ENCODE measurements at regions not wholly inside any gene's neighbourhood (a gene's known extent, or its start where the extent isn't known, plus 50 kb on each side); places are given as distances from the start of the nearest gene placed in this dataset.

DNA sequence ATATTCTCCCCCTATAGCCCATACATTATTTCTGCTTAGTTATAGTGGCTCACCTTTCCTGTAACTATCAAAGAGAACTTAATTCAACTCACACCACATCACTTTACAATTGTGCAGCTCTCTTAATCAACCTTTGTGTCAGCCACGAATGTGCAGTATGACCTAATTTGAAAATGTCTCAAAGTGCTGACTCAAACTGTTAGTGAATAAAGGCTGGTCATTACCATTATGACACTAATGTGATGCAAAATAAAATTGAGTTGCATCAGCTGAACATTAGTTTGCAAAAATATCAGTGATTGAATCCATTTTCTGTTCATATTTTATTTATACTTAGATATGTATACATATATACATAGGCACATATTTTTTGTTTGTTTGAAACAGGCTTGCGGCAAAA, 251.8 kb downstream of the MEIS1 start:
- no peak for TF ChIP-seq FOXM1 (IDR thresholded peaks at IDR 0.05; ENCODE audit: borderline replicate concordance)
- TF ChIP-seq ARNT (IDR thresholded peaks at IDR 0.05): no peak
- no peak for TF ChIP-seq PKNOX1 (IDR thresholded peaks at IDR 0.05)
- no peak for TF ChIP-seq TARDBP (IDR thresholded peaks at IDR 0.05)
- TF ChIP-seq SP1 (IDR thresholded peaks at IDR 0.05): no peak
- no peak for TF ChIP-seq CTBP1 (IDR thresholded peaks at IDR 0.05; ENCODE audit: borderline replicate concordance)
- TF ChIP-seq L3MBTL2 (conservative IDR thresholded peaks at IDR 0.05): no peak
- no peak for TF ChIP-seq ELF4 (IDR thresholded peaks at IDR 0.05)
- ChIA-PET CTCF (no interaction called here), POLR2A (no interaction called here)
- no peak for DNase-seq (ENCODE audit: extremely low spot score)

DNA sequence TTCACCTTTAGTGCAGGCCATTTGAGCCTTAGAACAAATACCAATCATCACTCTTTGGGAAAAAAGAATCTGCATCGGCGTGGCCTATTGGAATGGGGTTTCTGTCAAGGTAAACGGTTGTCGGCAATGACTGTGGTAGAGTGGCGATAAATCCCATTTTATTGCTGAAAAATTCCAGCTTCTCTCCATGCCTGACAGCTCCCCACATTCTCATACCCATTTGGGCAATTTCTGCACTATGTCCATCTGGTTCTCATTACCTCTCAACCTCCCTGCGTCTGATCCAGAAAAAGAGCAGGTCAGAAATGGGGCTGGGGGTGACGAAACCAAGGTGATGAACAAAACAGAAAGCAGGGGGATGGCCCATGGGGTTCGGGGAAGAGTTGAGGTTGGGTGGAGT, 254.0 kb downstream of the MEIS1 start:
- no peak for TF ChIP-seq ELF4 (IDR thresholded peaks at IDR 0.05)
- no peak for TF ChIP-seq PKNOX1 (IDR thresholded peaks at IDR 0.05)
- no peak for TF ChIP-seq L3MBTL2 (conservative IDR thresholded peaks at IDR 0.05)
- TF ChIP-seq ARNT (IDR thresholded peaks at IDR 0.05): no peak
- no peak for TF ChIP-seq ZNF384 (IDR thresholded peaks at IDR 0.05)
- TF ChIP-seq FOXM1 (IDR thresholded peaks at IDR 0.05; ENCODE audit: borderline replicate concordance): no peak
- no peak for TF ChIP-seq HDGF (IDR thresholded peaks at IDR 0.05; ENCODE audit: borderline replicate concordance)
- TF ChIP-seq CTBP1 (IDR thresholded peaks at IDR 0.05; ENCODE audit: borderline replicate concordance): no peak
- TF ChIP-seq NFRKB (IDR thresholded peaks at IDR 0.05): no peak
- ChIA-PET POLR2A (no interaction called here), CTCF (no interaction called here)
- DNase-seq (ENCODE audit: extremely low spot score): no peak

DNA sequence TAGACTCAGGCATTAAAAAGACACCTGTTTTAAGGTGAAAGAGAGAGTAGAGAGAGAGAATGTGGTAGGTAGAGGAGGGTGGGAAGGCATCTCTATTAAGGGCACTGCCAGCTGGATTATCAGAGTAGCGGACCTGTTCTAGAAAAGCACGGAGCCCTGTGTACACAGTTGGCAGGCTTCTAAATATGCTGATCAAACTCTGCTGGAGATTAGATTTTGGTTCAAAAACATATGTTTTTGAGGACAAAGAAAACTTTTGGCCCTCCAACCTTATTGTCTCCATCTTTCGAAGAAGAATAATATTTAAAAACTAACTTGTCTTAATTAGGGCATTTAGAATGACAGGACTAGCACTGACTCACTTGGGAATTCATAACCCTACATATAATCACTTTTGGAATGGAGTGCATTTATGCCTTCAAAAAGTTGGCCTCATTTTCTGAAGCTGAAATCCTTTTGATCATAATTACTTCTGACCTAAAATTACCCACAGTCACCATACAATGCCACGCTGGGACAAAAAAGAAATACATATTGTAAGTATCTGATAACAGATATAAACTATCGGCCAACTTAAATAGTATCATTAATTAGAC, 254.6 kb downstream of the MEIS1 start:
- ChIA-PET POLR2A (no interaction called here), CTCF (no interaction called here)
- no peak for DNase-seq (ENCODE audit: extremely low spot score)
- TF ChIP-seq SP1 (IDR thresholded peaks at IDR 0.05) (no peak), LEF1 (IDR thresholded peaks at IDR 0.05; ENCODE audit: borderline replicate concordance) (no peak), TARDBP (IDR thresholded peaks at IDR 0.05) (no peak), ELF4 (IDR thresholded peaks at IDR 0.05) (no peak), BHLHE40 (IDR thresholded peaks at IDR 0.05; ENCODE audit: borderline replicate concordance) (no peak), L3MBTL2 (conservative IDR thresholded peaks at IDR 0.05) (no peak), NFRKB (IDR thresholded peaks at IDR 0.05) (no peak), PKNOX1 (IDR thresholded peaks at IDR 0.05) (no peak), SUZ12 (IDR thresholded peaks at IDR 0.05) (no peak), ZNF384 (IDR thresholded peaks at IDR 0.05) (no peak), HDGF (IDR thresholded peaks at IDR 0.05; ENCODE audit: borderline replicate concordance) (no peak), ARNT (IDR thresholded peaks at IDR 0.05) (no peak), CTBP1 (IDR thresholded peaks at IDR 0.05; ENCODE audit: borderline replicate concordance) (no peak), FOXA1 (IDR thresholded peaks at IDR 0.05) (no peak), FOXM1 (IDR thresholded peaks at IDR 0.05; ENCODE audit: borderline replicate concordance) (no peak), FOXK2 (IDR thresholded peaks at IDR 0.05) (no peak)

- POLR2A ChIA-PET: no interaction called here
- TF ChIP-seq LEF1 (IDR thresholded peaks at IDR 0.05; ENCODE audit: borderline replicate concordance) (no peak), TARDBP (IDR thresholded peaks at IDR 0.05) (no peak), HDGF (IDR thresholded peaks at IDR 0.05; ENCODE audit: borderline replicate concordance) (no peak), CTBP1 (IDR thresholded peaks at IDR 0.05; ENCODE audit: borderline replicate concordance) (no peak), BHLHE40 (IDR thresholded peaks at IDR 0.05; ENCODE audit: borderline replicate concordance) (no peak), ELF4 (IDR thresholded peaks at IDR 0.05) (no peak), ARNT (IDR thresholded peaks at IDR 0.05) (no peak), SP1 (IDR thresholded peaks at IDR 0.05) (no peak), NFRKB (IDR thresholded peaks at IDR 0.05) (no peak), PKNOX1 (IDR thresholded peaks at IDR 0.05) (no peak), FOXM1 (IDR thresholded peaks at IDR 0.05; ENCODE audit: borderline replicate concordance) (no peak), FOXK2 (IDR thresholded peaks at IDR 0.05) (no peak), L3MBTL2 (conservative IDR thresholded peaks at IDR 0.05) (no peak), FOXA1 (IDR thresholded peaks at IDR 0.05) (no peak)
- DNase-seq (ENCODE audit: extremely low spot score): no peak
- CTCF ChIA-PET: interaction anchor here (0.6 kb wide), 1 partner anchor 141 kb away, joined by 3 read pairs; no protein-coding TSS in a partner anchor
These were observed 256.4 kb downstream of the MEIS1 start for GRCh38 chr2:66691031-66691965.

- no peak for DNase-seq (ENCODE audit: extremely low spot score)
- no peak for TF ChIP-seq HDGF (IDR thresholded peaks at IDR 0.05; ENCODE audit: borderline replicate concordance)
- ChIA-PET POLR2A (no interaction called here), CTCF (no interaction called here)
These were observed 257.7 kb downstream of the MEIS1 start for GRCh38 chr2:66692521-66693054.

Measured in HEK293T (cell line).